ENCODE measurements at regions not wholly inside any gene's neighbourhood (a gene's known extent, or its start where the extent isn't known, plus 50 kb on each side); places are given as distances from the start of the nearest gene placed in this dataset.

DNA sequence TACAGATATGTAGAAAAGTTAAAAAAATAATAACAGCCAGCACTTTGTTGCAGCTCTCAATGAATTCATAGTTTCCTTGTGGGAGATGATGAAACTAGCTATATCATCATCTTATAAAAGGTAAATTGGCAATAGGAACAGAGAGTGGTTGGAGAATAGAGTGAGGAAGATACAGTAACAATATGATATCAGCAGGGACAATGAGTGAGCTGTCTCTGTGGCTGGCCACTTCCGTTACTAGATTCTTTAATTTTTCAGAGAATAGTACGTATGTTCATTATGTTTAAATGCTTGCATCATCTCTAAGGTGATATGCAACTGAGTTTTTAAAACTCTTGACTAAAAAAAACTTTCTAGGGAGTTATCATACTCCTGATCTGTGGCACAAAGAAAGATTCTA, 1006.2 kb upstream of the FLRT2 start:
- no peak for DNase-seq

DNA sequence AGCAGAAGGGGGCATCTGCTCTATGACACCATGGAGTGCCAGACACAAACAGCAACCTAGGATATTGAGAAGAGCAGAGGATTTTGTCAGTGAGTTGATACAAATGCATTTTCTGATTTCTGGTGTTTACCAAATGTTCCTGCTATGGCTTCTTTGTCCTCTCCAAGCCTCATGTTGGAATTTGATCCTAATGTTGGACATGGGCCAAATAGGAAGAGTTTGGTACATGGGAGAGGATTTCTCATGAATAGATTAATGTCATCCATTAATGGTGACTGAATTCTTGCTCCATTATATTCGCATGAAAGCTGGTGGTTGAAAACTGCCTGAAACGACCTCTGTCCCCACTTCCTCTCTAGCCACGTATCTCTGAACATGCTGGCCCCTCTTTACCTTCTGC, 1002.2 kb upstream of the FLRT2 start:
- DNase-seq, result no peak

DNA sequence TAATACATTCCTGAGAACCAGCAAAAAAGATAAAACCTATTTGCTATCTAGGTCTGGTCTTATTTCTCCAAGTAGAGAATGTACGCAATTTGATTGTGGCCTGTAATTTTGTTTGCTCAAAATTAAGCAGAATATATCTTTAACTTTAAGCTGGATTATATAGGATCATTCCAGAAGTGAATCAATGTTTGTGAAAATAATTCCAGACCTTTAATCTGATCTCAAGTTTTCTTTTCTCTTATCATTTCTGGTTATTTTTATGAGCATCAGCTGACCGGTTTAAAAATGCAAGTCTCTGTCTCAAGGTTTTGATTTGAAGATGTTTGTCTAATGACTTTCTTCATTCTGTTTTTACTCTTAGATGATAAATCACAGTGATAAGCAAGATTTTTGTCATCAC, 997.9 kb upstream of the FLRT2 start:
- DNase-seq, result no peak

DNA sequence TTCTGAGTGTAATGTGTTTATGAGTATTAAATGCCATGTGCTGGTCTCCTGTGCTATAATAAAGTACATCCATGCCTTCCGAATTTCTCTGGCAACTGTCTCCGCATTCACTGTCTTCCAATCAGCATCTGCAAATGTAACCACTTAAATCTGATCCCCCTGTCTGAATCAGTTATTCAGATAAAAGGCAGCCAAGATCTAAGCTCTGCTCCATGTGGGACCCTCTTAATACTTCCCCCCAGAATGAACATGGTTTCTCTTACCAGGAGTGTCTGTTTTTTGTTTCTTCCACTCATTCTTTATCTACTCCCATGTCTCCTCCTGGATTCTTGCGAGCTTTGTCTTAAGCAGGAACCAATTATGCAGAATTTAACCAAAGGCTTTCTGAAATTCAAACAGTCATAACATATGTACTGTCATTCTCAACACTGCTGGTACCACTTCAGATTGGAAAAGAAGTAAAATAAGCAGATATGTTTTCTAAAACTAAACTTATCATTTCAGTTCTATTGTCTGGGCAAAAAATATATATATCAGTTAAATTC, 996.7 kb upstream of the FLRT2 start:
- no peak for DNase-seq

DNA sequence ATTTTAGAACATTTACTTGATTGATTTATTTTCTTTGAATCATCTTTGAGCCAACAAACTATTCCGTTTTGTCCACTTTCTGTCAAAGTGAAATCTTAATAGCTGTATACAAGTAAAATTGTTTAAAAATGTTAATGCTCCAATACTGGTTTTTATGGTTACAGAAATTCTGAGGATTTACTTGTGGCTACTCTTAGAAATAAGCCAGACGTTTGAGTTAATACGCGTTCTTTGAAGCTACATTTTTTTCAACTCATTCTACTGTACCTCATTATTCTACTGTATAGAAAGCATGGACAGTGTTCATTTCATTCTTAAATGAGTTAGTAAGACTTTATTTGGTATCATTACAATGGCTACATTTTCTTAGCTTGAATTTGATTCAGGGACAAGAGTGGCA, 996.2 kb upstream of the FLRT2 start:
- DNase-seq, result no peak

DNA sequence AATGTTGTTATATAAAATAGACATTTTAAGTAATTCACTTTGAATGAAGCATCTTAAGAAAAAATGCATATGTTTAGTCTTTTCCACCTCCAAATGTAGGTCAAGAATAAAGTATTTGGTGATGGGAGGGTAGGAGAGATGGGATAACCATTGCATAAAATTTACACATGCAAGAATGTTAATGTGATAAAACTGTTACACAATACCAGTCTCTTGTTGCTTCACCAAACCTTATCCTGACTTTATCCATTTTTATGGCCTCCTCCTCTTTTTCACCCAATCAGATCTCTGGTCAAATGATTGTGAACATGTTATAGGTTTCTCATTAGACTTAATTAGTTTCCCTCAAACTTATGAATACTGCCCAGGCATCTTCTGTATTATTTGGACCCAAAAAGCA, 994.5 kb upstream of the FLRT2 start:
- no peak for DNase-seq

DNA sequence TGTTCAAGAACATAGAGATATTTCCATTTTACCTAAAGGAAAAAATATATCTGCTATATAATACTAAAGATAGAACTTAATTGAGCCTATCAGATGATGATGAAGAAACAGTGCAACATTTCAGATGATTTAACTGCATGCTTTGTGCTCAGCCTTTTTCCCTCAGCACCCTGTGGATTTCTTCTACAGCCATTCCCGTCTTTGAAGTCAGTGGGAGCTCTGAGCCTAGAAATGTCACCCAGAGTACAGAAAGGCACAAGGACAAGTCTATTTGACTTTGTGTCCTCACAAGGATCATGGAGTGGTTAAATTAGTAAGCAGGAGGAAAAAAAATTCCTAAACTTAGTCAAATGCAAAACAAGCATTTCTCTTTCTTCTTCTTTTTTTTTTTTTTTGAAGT, 994.0 kb upstream of the FLRT2 start:
- no peak for DNase-seq

DNA sequence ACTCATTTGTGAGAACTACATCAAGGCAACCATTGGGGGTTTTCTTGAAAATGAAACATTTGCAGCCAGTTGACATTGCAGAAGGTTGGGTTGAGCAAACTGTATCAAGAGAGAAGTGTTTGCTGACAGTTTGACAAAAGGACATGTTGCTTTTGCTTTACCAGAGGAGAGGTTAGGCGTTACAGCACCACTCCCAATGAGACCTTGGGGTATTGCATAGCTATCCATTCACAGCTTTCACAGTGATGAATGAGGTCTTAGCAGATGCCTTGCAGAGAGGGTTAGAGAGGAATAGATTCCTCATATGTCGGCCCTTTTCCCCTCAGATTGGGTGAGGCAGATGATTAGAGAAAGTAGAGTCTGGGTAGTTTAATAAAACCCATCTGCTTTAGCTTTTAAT, 988.9 kb upstream of the FLRT2 start:
- no peak for DNase-seq

DNA sequence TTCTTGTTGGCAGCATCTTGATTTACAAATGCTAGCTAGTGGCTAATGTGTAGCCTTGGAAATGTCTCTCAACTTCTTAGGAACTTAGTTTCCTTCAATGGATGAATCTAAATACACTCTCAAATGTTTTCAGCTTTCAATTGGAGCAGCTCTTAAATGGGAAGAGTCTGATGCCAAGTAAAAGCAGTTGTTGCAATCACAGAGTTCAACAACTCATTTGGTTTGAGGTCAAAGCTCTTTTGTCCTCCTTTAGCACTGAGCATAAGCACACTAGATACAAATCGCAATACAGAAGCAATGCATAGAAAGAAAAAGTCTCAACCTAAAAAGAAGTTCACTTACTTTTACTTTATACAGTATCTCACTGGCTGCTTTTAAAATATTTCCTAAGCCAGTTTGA, 986.1 kb upstream of the FLRT2 start:
- no peak for DNase-seq

DNA sequence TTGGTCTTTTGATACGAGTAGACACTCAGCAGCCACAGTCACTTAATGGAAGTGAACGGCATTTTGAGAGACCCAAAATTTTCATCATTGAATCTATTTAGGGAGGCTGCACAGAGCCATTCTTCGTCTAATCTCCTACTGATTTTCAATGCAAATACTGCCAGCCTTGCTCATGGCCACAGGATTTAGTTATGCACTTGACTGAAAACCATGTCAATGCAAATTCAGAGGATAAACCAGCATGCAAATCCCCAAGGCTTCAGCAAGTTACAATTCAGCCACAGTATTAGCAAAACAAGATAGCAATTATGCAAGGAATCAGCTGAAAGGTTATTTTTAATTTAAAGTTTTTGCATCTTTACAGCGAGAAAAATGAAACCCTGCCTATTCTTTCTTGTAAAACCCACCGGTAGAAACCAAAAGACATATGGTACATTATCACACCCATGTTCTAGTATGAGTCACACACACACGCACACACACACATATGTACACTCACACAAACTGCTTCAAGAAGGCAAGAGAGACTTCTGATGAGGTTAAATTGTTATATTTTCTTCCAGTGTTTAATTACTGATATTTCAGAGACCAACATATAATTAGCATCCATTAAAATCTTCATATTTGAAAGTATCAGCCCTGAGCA, 985.3 kb upstream of the FLRT2 start:
- DNase-seq, result no peak

DNA sequence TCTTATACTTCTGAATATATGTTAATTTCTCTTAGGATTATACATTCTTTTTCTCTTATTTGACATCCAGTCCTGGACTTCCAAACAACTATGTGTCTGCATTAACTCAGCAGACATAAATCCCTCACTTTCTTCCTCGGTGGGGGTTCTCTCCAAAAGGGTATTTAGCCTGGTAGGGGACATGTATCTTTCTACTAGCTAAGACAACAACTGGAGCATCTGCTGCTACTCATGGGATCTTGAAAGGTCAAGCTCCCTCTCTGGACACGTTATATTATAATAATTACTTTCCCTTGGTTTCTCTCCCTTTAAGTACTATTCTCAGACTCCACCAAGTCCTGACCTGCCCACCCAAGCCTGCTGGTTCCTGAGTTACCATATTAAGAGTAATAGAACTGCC, 983.7 kb upstream of the FLRT2 start:
- no peak for DNase-seq

DNA sequence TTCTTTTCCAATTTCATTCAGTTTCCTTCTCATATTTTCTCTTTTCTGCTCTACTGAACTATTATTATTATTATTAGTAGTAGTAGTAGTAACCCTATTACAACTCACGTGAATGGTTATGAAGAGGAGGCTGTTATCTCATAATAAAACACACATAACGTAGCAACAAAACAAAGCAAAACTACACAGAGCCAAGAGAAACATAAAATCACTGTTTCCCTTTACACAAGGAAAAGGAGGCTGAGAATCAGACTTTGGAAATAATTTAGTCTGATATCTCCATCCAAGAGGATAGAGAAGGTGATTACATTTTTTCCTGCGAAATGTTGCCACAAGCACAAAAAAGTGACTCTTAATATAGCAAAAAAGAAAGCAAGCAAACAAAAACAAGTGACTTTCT, 975.8 kb upstream of the FLRT2 start:
- no peak for DNase-seq

DNA sequence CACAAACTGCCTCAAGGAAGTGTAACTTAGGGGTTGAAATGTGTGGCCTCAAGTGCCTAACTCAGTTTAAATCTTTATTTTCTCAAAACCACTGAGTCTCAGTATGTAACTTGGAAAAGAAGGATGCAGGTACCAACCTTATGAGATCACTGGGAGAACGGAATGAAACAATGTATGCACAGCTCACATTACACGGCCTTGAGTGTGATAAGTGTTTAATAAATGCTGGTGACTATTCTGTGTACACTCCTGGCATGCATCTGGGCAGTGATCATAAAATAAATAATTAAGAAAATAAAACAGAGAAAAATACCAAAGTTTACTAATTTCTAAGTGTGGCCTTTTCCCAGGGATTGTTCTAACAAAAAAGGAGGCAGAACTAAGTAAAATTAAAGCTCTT, 974.5 kb upstream of the FLRT2 start:
- DNase-seq, result no peak

DNA sequence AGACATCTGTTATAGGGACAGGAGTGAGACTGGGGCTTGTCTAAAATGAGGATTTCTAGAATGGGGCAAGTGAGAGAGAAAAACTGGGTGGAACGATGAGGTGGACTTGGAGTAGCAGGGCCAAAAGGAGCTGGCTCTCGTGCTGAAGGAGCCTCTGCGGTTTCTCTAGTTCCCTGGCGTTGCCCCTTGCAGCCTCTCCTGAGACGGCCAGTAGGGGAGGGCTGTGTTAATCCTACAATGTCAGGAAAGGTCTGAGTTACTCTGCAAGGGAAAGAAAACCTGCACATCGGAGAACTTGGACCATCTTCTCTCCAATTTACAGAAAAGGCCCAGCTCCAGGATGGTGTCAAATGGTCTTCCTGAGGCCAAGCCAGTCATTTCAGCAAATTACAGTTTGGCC, 963.8 kb upstream of the FLRT2 start:
- DNase-seq, result no peak

DNA sequence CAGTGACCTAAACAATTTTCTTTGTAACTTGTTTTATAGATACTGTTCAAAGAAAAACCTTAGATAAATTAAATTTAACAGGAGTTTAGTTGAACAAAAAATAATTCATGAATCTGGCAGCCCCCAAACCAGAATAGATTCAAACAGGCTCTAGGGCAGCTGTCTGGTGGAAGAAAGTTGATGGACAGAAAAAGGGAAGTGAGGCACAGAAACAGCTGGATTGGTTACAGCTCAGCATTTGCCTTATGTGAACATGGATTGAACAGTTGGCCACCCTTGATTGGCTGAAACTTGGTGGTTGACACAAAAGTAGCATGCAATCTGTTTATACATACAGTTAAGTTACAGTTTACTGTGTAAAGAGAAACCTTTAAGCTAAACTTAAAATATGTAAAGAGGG, 954.3 kb upstream of the FLRT2 start:
- DNase-seq, result no peak

DNA sequence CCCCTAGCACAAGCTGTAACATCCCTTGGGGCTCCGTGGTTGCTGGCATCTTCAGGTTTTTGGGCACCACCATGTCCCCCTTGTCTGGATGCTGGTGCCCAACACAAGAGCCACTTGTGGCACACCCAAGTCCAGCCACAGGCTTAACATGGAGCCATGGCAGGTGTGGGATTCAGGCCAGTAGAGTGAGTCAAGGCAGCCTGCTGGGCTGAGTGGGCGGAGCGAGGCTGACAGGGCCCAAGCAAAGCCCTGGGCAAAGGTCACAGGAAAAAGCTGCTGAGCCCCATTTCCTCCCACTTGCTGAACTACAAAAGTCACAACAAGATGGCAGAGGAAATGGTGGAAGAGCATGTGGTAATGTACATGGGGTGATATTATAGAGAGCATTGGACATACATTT, 950.7 kb upstream of the FLRT2 start:
- DNase-seq, result no peak

DNA sequence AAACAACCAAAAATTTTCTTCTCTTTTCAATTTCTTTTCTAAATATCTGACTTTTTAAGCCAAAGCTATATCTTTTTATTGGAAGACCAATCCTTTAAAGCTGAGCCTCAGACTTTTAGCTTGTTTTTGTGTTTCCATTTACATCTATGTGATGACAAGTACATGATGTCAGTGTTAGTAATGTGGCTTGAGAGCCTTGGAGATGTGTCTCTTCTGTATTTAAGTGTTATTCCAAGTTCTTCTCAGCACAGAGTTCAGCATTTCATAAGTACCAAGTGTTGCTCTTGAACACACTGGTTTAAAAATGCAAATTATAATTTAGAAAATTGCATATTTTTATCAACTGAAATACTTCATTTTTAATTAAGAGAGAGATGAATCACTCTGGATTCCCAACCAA, 948.9 kb upstream of the FLRT2 start:
- no peak for DNase-seq

DNA sequence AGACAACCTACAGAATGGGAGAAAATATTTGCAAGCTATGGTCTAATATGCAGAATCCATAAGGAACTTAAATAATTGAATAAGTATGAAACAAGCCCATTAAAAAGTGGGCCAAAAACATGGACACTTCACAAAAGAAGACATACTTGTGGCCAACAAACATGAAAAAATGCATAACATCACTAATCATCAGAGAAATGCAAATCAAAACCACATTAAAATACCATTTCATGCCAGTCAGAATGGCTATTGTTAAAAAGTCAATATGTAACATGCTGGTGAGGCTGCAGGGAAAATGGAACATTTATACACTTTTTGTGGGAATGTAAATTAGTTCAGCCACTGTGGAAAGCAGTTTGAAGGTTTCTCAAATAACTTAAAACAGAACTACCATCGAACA, 945.4 kb upstream of the FLRT2 start:
- DNase-seq, result no peak

DNA sequence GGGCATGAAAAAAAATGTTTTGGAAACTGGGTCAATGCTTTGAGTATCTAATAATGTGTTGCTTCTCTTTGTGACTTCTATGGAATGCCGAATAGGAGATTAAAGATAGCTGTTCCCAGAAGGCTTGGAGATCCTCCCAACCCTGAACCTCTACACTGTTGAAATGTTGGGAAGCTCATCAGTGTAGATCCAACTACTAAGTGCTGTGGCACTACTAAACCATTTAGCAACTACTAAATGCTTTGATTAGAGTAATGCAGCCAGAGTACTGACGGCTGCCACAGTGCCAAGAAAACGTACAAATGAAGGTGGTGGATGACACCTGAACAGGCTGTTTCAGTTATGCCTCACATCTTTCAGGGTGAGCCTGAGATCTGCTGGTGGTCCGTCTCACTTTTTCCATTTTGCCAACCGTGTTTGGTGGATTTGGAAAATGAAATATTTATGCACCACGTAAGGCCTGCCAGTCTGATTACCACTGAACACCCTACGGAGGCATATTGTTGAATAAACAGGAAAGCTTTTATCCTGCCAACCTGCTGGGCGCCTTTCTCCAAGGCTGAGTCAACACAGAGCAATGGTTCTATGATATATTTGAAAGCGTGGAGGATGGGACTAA, 938.0 kb upstream of the FLRT2 start:
- DNase-seq, result no peak

DNA sequence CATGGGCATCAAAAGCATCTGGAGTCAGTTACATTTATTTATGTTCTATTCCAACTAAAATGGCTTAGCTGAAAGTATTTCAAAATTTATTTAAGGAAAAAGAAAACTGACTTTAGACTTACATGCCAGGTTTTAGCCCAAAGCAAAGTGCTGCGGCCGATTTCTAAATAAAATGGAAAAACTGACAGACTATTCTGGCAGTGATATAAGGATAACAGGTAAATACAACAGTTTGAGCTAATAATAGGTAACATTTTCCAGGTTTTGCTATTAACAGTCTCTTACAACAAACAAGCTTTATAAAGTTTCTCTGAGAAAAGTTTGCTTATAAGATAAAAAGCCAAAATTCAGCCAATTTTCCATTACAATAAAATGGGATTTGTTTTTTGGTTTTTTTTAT, 937.2 kb upstream of the FLRT2 start:
- DNase-seq, result no peak

DNA sequence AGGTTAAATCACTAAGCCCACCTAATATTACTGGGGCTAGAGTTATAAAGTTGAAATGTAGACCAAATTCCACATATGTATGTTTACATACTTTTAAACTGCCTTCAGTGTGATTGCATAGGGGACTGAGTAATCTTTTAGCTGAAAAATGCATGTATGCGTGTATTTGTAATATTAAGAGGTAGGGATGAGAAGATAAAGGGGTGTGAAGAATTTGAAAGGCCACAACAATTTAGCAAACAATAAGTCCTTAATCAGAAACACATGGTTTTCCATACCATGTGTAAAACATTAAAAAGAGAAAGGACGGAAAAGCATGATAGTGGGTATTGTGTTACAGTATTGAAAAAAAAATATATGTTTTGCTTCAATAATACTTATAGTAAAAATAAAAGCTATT, 919.9 kb upstream of the FLRT2 start:
- DNase-seq, result no peak

DNA sequence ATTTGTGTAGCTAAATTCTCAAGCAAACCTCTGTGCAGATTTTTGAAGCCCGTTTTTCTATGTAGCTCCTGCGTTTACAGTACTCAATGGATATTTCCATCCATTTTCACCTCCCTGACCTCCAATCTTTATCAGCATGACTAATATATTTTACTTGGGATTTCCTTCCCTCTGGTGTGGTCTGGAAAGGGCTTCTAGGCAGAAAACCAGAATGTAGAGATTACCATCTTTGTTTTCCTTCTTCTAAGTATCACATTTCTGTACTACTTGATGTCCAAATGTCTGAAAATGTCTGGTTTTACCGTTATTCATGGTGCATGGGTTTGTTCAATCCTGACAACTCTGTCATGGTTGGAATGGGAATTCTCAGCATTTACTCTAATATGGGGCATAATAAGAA, 907.6 kb upstream of the FLRT2 start:
- no peak for DNase-seq

DNA sequence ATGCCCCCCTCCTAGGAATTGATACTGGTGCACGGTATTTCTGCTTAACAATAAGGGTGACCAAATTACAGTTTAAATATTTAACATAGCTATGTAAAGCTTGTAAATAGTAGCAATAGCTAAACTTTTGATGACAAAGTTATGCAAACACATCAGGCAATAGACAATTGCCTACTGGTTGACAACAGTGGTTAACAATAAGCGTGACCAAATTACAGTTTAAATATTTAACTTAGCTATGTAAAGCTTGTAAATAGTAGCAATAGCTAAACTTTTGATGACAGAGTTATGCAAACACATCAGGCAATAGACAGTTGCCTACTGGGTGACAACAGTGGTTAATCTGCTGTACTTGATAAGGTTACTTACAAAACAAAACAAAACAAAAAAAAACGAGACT, 886.5 kb upstream of the FLRT2 start:
- no peak for DNase-seq

DNA sequence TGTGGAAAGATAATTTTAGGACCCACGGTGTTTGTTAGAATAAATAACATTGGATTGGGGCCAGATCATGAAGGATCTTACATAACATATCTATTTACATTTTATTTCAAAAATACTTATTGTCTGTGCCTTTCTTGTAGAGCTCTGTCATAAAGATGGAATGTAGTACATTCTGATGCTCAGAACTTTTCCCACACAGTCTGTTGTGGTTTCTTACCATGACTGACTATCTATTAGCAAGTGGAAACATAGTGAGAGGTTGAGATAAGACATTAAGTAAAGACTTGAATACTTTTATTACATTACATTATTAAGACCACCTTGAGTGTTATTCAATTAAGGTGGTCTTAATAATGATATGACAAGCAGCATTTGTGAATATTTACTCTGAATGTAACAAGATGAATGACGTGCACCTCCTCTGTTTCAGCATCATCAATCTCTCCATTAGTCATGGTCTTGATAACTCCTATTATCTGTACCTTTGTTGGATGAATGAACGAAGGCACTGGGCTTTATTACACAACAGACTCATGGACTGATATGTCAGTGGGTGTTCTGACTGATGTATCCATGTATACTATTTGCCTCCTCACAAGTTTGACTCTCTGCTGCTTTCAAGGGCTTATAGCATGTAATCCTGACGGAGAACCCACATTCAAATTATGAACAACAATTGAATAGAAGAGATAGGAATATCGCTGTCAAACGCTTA, 883.0 kb upstream of the FLRT2 start:
- no peak for DNase-seq

Data from renal pelvis (tissue), 1 donor.